WERI-Rb-1 (cell line): ENCODE measurements at regions not wholly inside any gene's neighbourhood (a gene's known extent, or its start where the extent isn't known, plus 50 kb on each side); places are given as distances from the start of the nearest gene placed in this dataset.

Source experiments
- DNase-seq: peaks from one replicate; pipeline ENCODE4 v3.0.0-alpha.2; 2020
- H3K27ac ChIP-seq: fragments of 250-450 bp; sonication (Bioruptor Pico); 2 replicates; pipeline ENCODE4 v1.5.1; 2020; ENCODE audit warnings: mild to moderate bottlenecking, moderate library complexity
- H3K27me3 ChIP-seq: fragments of 250-450 bp; sonication (Bioruptor Pico); 2 replicates; pipeline ENCODE4 v1.5.1; 2021; ENCODE audit warnings: mild to moderate bottlenecking, low read depth, moderate library complexity; ENCODE audit not compliant: insufficient read depth, severe bottlenecking
- H3K36me3 ChIP-seq: fragments of 250-450 bp; sonication (Bioruptor Pico); 2 replicates; pipeline ENCODE4 v1.5.1; 2020; ENCODE audit warnings: mild to moderate bottlenecking, moderate library complexity
- H3K4me3 ChIP-seq: 2 replicates; pipeline ENCODE4 v1.5.1; 2011; ENCODE audit warnings: low read depth, mild to moderate bottlenecking, control low read depth, low read length
- H3K9me3 ChIP-seq: fragments of 250-450 bp; sonication (Bioruptor Pico); 2 replicates; pipeline ENCODE4 v1.5.1; 2021; ENCODE audit warnings: mild to moderate bottlenecking, moderate library complexity; ENCODE audit not compliant: severe bottlenecking
- TF ChIP-seq, protein P1 (sequence below): IDR thresholded peaks from 2 replicates; pipeline ENCODE4 v1.5.1; 2011; ENCODE audit warnings: low read depth, mild to moderate bottlenecking, control low read depth, inconsistent platforms, low read length

GRCh38 chr9:17017931-17018491 lies 116.8 kb upstream of the CNTLN start:
- TF ChIP-seq, protein P1, sequence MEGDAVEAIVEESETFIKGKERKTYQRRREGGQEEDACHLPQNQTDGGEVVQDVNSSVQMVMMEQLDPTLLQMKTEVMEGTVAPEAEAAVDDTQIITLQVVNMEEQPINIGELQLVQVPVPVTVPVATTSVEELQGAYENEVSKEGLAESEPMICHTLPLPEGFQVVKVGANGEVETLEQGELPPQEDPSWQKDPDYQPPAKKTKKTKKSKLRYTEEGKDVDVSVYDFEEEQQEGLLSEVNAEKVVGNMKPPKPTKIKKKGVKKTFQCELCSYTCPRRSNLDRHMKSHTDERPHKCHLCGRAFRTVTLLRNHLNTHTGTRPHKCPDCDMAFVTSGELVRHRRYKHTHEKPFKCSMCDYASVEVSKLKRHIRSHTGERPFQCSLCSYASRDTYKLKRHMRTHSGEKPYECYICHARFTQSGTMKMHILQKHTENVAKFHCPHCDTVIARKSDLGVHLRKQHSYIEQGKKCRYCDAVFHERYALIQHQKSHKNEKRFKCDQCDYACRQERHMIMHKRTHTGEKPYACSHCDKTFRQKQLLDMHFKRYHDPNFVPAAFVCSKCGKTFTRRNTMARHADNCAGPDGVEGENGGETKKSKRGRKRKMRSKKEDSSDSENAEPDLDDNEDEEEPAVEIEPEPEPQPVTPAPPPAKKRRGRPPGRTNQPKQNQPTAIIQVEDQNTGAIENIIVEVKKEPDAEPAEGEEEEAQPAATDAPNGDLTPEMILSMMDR, result no peak
- DNase-seq, result no peak
- H3K9me3 ChIP-seq, result no peaks in the 10 kb centered on the region
- no peak overlapping the region for H3K27ac ChIP-seq
- no peak overlapping the region for H3K4me3 ChIP-seq
- H3K27me3 ChIP-seq, result no peaks in the 10 kb centered on the region
- H3K36me3 ChIP-seq, result no peaks in the 10 kb centered on the region

- no peak overlapping the region for H3K4me3 ChIP-seq
- no peak for DNase-seq
- H3K36me3 ChIP-seq, result no peaks in the 10 kb centered on the region
- no peaks in the 10 kb centered on the region for H3K9me3 ChIP-seq
- no peaks in the 10 kb centered on the region for H3K27me3 ChIP-seq
- H3K27ac ChIP-seq, result no peak overlapping the region
- TF ChIP-seq, protein P1, result no peak
Measured at GRCh38 chr9:17013891-17014290, 120.9 kb upstream of the CNTLN start.

GRCh38 chr9:17013010-17013409 lies 121.8 kb upstream of the CNTLN start:
- no peaks in the 10 kb centered on the region for H3K27me3 ChIP-seq
- H3K36me3 ChIP-seq, result no peaks in the 10 kb centered on the region
- H3K27ac ChIP-seq, result no peak overlapping the region
- H3K4me3 ChIP-seq, result no peak overlapping the region
- TF ChIP-seq, protein P1, result no peak
- H3K9me3 ChIP-seq, result no peaks in the 10 kb centered on the region
- DNase-seq, result no peak

GRCh38 chr9:17011880-17012279 lies 123.0 kb upstream of the CNTLN start:
- no peak overlapping the region for H3K4me3 ChIP-seq
- TF ChIP-seq, protein P1, result no peak
- no peaks in the 10 kb centered on the region for H3K9me3 ChIP-seq

DNA sequence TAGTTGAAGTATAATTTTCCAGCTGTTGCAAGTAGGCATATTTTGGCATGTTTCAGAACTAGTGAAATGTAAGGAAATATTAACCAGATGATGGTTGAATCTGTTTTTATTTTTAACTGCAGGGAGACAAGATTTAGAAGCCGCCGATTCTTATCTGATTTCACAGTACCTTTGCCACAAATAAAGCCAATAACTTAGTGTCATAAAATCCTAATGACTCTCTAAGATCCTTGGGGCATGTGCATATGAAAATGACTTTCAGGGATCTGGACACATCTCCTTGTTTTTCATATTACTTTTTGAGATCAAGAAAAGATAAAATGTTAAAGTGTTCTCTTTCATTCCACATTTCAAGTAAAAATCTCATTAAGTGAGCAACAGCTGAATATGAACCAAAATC lies 125.8 kb upstream of the CNTLN start:
- no peak for DNase-seq
- TF ChIP-seq, protein P1, result no peak
- Histone ChIP-seq H3K9me3 (no peaks in the 10 kb centered on the region), H3K27ac (no peak overlapping the region), H3K4me3 (no peak overlapping the region), H3K27me3 (no peaks in the 10 kb centered on the region), H3K36me3 (no peaks in the 10 kb centered on the region)

More at GRCh38 chr9:17011880-17012279, 123.0 kb upstream of the CNTLN start:
- no peaks in the 10 kb centered on the region for H3K27me3 ChIP-seq
- H3K36me3 ChIP-seq, result no peaks in the 10 kb centered on the region
- no peak for DNase-seq
- no peak overlapping the region for H3K27ac ChIP-seq
